ENCODE measurements at regions not wholly inside any gene's neighbourhood (a gene's known extent, or its start where the extent isn't known, plus 50 kb on each side); places are given as distances from the start of the nearest gene placed in this dataset.
A peak's percentile ranks its signal among the peaks of the same experiment; 100 is the strongest.

DNA sequence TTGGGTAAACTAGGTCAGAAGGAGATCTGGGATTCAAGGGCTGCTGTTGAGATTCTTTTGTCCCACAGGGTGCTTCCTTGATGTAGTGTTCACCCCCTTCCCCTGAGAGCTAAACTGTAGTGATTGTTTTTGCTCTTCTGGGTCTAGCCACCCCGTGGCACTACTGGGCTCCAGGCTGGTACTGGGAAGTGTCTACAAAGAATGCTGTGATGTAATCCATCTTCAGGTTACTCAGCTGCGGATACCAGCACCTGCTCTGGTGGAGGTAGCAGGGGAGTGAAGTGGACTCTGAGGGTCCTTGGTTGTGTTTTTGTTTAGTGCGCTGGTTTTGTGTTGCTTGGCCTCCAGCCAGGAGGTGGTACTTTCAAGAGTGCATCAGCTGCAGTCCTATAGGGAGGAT, 365.5 kb downstream of the ZNF674 start:
- no peaks in the 10 kb centered on the region for H3K27me3 ChIP-seq (ENCODE audit: control insufficient read depth in 2 of 2, insufficient read depth in 2 of 2, low read length in 2 of 2)
- no peak overlapping the region for H2AFZ ChIP-seq (ENCODE audit: low read depth, low read length)
- no peaks in the 10 kb centered on the region for H3K79me2 ChIP-seq (ENCODE audit: control insufficient read depth, insufficient read depth, low read length)

DNA sequence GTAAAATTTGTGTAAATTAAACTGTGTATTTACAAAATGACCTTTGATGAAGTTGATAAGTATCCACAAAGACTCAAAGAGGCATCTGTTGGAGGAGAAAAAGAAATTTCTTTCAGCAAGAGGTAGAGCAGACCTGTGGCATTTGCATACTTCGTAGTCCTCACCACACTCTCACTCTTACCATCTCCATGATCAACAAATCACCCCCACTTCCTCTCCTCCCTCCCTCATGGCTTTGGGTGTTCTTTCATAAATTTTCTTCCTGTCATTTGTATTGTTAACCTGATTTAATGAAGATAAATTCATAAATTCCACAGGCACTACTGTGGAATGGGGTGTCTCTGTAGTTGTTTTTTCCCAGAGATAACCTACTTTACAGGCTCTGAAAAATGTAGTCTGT, 366.5 kb downstream of the ZNF674 start:
- intact Hi-C loops (cut with micrococcal nuclease) (no loop called here), in situ Hi-C loops (cut with MboI) (no loop called here)
- CTCF ChIA-PET (ENCODE audit: low intra/inter-chr PET ratio): no interaction called here
- no TSS peak for BruUV-seq (replicated peaks)
- Histone ChIP-seq H3K79me2 (ENCODE audit: control insufficient read depth, insufficient read depth, low read length) (no peaks in the 10 kb centered on the region), H3K36me3 (ENCODE audit: control insufficient read depth, insufficient read depth, low read length) (no peaks in the 10 kb centered on the region), H3K4me1 (replicated peaks in 1 of 2; ENCODE audit: control insufficient read depth in 2 of 2, insufficient read depth in 2 of 2, low read length in 2 of 2) (no peaks in the 10 kb centered on the region; a peak in 1 of 5 replicates), H2AFZ (ENCODE audit: low read depth, low read length) (no peak overlapping the region), H3K4me2 (ENCODE audit: insufficient read depth, low read length) (no peak overlapping the region), H3K9me1 (ENCODE audit: control insufficient read depth, insufficient read depth, low read length) (no peaks in the 10 kb centered on the region), H3K9me3 (replicated peaks; ENCODE audit: control insufficient read depth, insufficient read depth, low read depth, low read length) (no peaks in the 10 kb centered on the region), H3K27me3 (ENCODE audit: control insufficient read depth in 2 of 2, insufficient read depth in 2 of 2, low read length in 2 of 2) (no peaks in the 10 kb centered on the region), H3K27ac (ENCODE audit: extremely low read depth, low read depth, low read length) (no peak overlapping the region), H3K4me3 (no peak overlapping the region), H3K9ac (ENCODE audit: insufficient read depth in 1 of 2, low read depth in 2 of 2, low read length in 2 of 2) (no peak overlapping the region), H4K20me1 (replicated peaks; ENCODE audit: control insufficient read depth, insufficient read depth, low read length) (no peaks in the 10 kb centered on the region)
- ATAC-seq (no peak), DNase-seq (ENCODE audit: extremely low read depth in 1 of 4, low spot score in 3 of 4) (no peak), FAIRE-seq (no peak)
- WGBS (ENCODE audit: insufficient coverage, low coverage, missing lambda C conversion rate): 0% methylated on average over 1 of the region's 1 CpG
- POLR2A ChIA-PET: no interaction called here
- TF ChIP-seq ZC3H4 (CRISPR knock-in tag; IDR thresholded peaks at IDR 0.05; ENCODE audit: borderline replicate concordance) (no peak), KLF13 (tag; IDR thresholded peaks at IDR 0.05; ENCODE audit: borderline replicate concordance, low read depth) (no peak), RB1 (IDR thresholded peaks at IDR 0.05; ENCODE audit: low read depth) (no peak), MLLT1 (IDR thresholded peaks at IDR 0.05) (no peak), ZNF282 (CRISPR knock-in tag; IDR thresholded peaks at IDR 0.05) (no peak), HMGN3 (IDR thresholded peaks at IDR 0.05; ENCODE audit: borderline replicate concordance, extremely low read depth, insufficient read length, low read depth, low read length) (no peak), CREB5 (CRISPR knock-in tag; IDR thresholded peaks at IDR 0.05) (no peak), GTF2B (IDR thresholded peaks at IDR 0.05; ENCODE audit: extremely low read depth, insufficient read length) (no peak)
- TF ChIP-seq, protein P1, sequence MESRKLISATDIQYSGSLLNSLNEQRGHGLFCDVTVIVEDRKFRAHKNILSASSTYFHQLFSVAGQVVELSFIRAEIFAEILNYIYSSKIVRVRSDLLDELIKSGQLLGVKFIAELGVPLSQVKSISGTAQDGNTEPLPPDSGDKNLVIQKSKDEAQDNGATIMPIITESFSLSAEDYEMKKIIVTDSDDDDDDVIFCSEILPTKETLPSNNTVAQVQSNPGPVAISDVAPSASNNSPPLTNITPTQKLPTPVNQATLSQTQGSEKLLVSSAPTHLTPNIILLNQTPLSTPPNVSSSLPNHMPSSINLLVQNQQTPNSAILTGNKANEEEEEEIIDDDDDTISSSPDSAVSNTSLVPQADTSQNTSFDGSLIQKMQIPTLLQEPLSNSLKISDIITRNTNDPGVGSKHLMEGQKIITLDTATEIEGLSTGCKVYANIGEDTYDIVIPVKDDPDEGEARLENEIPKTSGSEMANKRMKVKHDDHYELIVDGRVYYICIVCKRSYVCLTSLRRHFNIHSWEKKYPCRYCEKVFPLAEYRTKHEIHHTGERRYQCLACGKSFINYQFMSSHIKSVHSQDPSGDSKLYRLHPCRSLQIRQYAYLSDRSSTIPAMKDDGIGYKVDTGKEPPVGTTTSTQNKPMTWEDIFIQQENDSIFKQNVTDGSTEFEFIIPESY (CRISPR knock-in tag; IDR thresholded peaks at IDR 0.05): no peak

More for the DNA sequence above, 365.5 kb downstream of the ZNF674 start:
- intact Hi-C loops (cut with micrococcal nuclease) (no loop called here), in situ Hi-C loops (cut with MboI) (no loop called here)
- Histone ChIP-seq H3K4me2 (ENCODE audit: insufficient read depth, low read length) (no peak overlapping the region), H3K4me3 (no peak overlapping the region), H3K4me1 (replicated peaks in 1 of 2; ENCODE audit: control insufficient read depth in 2 of 2, insufficient read depth in 2 of 2, low read length in 2 of 2) (no peaks in the 10 kb centered on the region; a peak in 1 of 5 replicates), H3K9me1 (ENCODE audit: control insufficient read depth, insufficient read depth, low read length) (no peaks in the 10 kb centered on the region), H3K9me3 (replicated peaks; ENCODE audit: control insufficient read depth, insufficient read depth, low read depth, low read length) (no peaks in the 10 kb centered on the region), H3K9ac (ENCODE audit: insufficient read depth in 1 of 2, low read depth in 2 of 2, low read length in 2 of 2) (no peak overlapping the region), H3K36me3 (ENCODE audit: control insufficient read depth, insufficient read depth, low read length) (no peaks in the 10 kb centered on the region), H3K27ac (ENCODE audit: extremely low read depth, low read depth, low read length) (no peak overlapping the region), H4K20me1 (replicated peaks; ENCODE audit: control insufficient read depth, insufficient read depth, low read length) (no peaks in the 10 kb centered on the region)
- no TSS peak for BruUV-seq (replicated peaks)
- POLR2A ChIA-PET: no interaction called here
- 19% methylated on average over 3 of the region's 3 CpGs for WGBS (ENCODE audit: insufficient coverage, low coverage, missing lambda C conversion rate)
- ATAC-seq (no peak), DNase-seq (ENCODE audit: extremely low read depth in 1 of 4, low spot score in 3 of 4) (no peak), FAIRE-seq (no peak)
- CTCF ChIA-PET (ENCODE audit: low intra/inter-chr PET ratio): no interaction called here
- no peak for TF ChIP-seq KDM5B (IDR thresholded peaks at IDR 0.05; ENCODE audit: insufficient replicate concordance, low read depth, low read length)
- TF ChIP-seq NFIC (IDR thresholded peaks at IDR 0.05): peak; percentile 16; the same call in 1 of the 2 replicates
